ENCODE measurements at regions not wholly inside any gene's neighbourhood (a gene's known extent, or its start where the extent isn't known, plus 50 kb on each side); places are given as distances from the start of the nearest gene placed in this dataset.
"Not testable (repeated sequence)": the region's sequence is repeated elsewhere in the genome, so short reads cannot be mapped to it uniquely, and the experiment has no call there.

GRCh38 chr13:74770361-74770760, 636.2 kb upstream of the KLF12 start:
- DNase-seq = no peak

DNA sequence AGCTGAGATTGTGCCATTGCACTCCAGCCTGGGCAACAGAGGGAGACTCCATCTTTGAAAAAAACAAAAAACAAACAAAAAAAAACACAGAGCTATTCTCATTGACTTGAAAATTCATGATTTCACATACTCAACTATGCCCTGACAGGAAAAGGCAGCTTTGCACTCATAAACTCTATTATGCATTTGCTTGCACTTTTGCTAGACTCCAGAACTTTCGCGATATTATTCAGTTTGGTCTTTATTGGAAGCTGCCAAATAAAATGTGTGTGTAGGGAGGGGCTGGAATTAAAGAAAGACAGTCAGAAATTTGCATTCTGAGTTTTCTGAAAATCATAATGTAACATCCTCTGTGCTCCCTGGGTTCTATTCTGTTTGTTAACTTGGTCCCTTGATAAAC, 635.1 kb upstream of the KLF12 start:
- no peak for DNase-seq

GRCh38 chr13:74768521-74769085, 634.4 kb upstream of the KLF12 start:
- DNase-seq = no peak

DNA sequence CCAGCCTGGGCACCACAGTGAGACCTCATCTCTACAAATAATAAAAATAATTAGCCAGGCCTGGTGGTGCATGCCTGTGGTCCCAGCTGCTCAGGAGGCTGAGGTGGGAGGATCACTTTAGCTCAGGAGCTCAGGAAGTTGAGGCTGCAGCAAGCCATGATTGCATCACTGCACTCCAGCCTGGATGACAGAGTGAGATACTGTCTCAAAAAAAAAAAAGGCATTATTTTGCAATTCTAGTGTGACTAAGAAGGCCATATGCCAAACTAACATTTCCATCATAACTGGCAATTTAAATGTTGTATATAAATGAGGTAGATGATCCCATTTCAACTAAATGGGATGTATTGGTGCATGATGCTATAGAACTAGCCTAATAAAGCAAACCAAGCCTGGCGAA, 632.8 kb upstream of the KLF12 start:
- DNase-seq = no peak

- no peak for DNase-seq
These were observed 631.8 kb upstream of the KLF12 start for GRCh38 chr13:74765955-74766354.

DNA sequence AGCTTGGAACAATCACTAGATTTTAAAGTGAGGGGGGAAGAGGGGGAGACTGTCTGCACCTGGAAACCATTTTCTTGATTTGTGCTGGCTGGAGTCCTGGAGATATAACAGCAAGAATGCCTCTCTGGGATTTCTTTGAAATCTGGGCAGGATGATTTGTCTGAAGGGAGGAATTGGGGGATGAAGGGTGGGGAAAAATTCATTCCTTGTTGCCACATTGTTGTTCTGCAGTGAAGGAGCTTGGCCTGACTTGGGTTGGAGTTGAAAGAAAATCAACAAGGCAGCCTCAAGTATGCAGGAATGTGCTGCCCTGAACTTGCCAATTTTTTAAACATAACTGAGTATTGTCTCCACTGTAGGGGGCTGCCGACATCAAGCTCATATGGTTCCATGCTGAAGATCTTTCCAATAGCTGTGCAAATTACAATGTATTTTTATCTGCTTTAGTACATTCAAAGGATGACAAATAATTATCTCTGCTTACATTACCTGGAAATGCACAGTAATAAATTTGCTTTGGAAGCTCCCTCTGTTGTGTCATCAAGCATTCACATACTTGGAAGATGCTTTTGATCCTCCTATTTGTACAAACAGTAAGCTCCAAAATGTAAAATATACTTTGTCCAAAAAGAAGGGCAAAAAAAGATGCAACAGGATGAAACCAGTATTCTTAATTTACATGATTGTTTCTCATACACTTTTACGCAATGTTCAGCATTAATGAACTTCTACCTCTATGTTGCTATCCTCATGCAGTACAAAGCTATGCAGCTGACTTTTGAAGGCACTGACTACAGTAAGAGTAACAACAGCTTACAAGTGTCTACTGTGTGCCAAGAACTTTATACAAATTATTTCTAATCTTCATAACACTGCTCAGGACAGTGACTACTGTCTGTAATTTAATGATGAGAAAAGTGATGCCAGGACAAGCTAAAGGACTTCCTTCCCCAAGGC, 627.9 kb upstream of the KLF12 start:
- no peak for DNase-seq

- DNase-seq = no peak
These were observed 624.0 kb upstream of the KLF12 start for GRCh38 chr13:74758188-74758587.

DNA sequence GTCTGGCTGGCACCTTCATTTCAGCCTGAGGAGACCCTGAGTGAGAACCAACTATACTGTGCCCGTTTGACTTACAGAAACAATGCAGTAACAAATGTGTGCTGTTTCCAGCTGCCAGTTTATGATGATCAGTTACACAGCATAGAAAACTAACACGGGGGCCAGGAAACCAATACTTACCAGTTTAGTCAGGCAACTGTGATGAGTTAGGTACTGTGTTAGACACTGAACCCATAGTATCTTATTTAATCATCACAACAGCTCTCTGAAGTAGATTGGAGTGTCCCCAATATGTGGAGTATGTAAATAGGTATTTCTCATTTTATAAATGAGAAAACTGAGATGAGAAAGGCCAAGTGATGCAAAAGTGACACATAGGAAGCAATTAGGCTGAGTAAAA, 620.9 kb upstream of the KLF12 start:
- no peak for DNase-seq

DNA sequence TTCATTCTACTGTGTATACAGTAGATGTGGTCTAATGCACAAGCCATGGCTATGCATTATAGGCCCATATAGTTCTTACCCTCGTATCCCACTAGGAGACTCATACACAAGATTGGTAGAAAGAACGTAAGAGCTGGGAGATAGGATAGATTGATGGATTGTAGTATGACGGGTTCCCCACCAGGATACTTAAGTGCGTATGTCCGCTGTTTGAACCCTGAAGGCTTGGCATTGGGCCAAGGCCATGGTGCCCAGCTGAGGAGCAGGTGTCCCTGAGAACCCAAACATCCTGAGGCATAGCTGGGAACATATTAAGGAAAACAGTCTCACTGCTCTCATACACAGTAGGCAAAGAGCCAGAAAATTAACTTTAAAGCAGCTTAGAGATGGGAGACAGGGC, 617.5 kb upstream of the KLF12 start:
- DNase-seq = no peak

GRCh38 chr13:74747186-74747955, 613.2 kb upstream of the KLF12 start:
- no peak for DNase-seq

GRCh38 chr13:74743992-74744391, 609.8 kb upstream of the KLF12 start:
- DNase-seq = no peak

- no peak for DNase-seq
These were observed 607.5 kb upstream of the KLF12 start for GRCh38 chr13:74741732-74742131.

DNA sequence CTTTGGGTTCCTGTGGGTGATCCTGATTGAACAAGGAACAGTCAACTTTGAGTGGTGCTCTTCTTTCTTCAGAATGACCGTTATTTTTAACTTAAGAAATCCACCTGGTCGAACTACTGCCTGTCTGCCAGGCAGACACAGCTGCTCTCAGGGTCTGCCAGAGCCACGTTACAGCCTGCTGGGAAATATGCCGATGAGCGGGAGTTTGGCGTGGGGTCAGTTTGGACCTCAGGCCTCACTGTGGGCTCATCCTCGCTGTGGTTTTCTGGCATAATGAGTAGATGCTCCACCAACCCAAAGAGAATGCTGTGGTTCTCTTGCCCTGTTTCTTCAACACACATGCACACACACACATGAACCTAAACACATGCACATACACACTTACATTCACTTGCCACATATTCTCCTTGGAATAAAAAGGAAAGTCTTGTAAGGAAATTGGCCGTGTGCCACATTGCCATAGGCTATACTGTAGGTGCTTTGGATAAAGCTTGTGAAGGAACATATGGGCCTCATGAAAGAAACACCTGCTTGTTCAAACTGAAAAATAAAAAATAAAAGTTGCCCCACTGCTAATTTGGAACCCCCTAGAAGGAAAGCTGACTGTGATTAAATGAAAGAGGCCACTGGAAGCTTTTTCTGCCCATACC, 598.7 kb upstream of the KLF12 start:
- DNase-seq = no peak

DNA sequence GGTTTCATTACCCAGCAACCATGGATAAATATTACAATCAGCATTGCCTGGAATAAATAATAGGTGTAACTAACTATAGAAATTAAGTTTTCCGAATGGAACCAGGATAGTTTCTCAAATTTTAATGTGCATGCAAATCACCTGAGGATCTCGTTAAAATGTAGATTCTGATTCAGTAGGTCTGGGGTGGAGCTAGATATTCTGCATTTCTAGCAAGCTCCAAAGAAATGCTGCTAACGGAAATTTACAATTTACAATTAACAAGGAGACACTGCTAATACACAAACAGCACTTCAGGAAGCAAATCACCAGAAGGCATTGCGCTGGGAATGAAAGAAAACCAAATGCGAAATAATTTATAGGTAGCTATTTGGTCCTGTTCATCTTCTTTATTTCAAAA, 597.5 kb upstream of the KLF12 start:
- no peak for DNase-seq

DNA sequence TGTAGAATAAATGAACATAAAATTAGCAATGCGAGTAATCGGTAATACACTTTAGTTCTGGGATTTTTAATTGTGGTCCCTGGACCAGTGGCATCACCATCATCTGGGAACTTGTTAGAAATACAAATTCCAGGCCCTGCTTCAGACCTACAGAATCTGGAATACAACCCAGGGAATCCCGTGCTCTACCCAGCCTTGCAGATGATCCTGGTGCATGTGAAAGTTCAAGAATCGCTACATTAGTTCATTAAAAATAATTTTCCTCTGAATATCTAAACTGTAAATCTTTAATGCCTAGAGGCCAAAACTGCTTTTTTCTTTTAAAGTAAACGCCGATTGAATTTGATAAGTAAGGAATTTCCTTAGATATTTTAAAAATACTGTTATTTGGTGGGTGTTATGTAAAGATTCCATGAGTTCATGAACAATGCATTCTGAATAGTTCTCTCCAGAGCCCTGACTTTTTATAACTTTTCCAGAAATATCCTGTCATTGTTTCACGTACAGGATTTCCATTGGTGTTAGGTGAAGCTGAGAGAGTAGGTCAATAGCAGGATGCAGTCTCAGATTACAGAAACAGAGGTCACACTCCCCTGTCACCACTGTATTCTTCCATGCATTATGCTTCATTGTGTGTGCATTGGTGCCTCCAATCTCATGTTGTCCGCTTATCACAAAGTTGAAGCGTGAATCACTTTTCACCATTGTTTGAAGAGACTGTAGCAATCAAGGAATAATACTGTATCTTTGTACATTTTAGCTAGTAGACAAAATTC, 596.5 kb upstream of the KLF12 start:
- no peak for DNase-seq

- no peak for DNase-seq
These were observed 592.0 kb upstream of the KLF12 start for GRCh38 chr13:74726206-74726605.

DNA sequence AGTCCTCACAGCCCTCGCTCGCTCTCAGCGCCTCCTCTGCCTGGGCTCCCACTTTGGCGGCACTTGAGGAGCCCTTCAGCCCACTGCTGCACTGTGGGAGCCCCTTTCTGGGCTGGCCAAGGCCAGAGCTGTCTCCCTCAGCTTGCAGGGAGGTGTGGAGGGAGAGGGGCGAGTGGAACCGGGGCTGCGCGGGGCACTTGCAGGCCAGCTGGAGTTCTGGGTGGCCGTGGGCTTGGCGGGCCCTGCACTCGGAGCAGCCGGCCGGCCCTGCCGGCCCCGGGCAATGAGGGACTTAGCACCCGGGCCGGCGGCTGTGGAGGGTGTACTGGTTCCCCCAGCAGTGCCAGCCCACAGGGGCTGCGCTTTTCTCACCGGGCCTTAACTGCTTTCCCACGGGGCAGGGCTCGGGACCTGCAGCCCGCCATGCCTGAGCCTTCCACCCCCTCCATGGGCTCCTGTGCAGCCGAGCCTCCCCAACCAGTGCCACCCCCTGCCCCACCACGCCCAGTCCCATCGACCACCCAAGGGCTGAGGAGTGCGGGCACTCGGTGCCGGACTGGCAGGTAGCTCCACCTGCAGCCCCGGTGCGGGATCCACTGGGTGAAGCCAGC, 584.1 kb upstream of the KLF12 start:
- DNase-seq = not testable (repeated sequence)

GRCh38 chr13:74715718-74716117, 581.5 kb upstream of the KLF12 start:
- no peak for DNase-seq

DNA sequence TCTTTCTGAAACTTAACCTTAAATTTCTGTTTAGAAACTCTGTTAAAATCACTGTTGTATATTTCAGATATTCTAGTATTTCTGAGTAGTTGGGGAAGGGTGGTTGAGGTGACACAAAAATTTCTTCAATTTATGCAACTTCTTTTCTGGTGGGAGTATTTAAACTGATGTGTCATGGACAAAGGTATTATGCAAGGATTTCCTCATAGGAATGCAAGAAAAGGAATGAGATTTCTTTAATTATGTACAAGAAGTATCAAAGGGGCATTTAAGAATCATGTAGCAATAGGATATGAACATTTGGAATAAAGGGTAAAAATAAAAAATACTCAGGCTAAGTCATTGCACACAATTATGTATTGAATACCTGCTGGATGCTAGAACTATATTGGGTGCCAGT, 575.8 kb upstream of the KLF12 start:
- DNase-seq = no peak

DNA sequence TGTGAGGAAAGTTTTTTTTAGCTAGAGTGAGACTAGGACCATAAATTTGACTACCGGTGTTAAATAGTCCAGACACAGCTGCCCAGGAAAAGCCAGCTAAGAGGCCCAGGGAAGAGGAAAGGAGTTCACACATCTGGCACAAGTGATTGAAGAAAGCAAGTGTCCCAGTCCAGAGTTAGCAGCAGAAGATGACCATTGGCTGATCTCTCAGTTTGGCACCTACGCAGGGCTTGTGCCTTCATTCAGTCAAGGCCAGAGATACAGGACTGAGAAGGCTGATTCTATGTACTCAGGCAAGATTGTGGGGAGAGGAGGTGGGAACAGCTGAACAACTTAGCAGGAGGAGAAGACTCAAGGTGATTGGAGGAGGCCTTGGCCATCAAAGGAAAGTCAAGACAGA, 575.0 kb upstream of the KLF12 start:
- no peak for DNase-seq

GRCh38 chr13:74708629-74709028, 574.4 kb upstream of the KLF12 start:
- DNase-seq = no peak

DNA sequence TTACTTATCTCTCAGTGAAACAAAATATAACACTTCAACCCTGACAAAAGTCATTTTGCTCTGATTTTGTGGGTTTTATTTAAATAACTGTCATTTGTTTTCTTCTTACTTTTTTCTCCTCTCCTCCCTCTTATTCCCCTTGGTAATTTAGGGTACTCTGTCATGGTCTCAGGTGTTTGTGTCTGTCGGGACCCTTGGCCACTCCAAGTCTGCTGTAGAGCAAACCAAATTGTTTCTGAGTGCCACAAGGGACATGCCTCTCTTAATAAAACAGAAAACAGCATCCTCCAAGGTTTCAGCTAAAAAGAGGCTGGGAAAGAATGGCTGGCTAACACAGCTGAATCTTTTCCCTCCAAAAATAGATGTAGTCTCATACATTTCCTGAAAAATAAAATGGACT, 573.1 kb upstream of the KLF12 start:
- DNase-seq = no peak
